Ectodermal cell (in vitro differentiated cells): ENCODE measurements at regions not wholly inside any gene's neighbourhood (a gene's known extent, or its start where the extent isn't known, plus 50 kb on each side); places are given as distances from the start of the nearest gene placed in this dataset.

Source experiments
- H3K27ac ChIP-seq: 2 replicates; pipeline ENCODE4 v1.7.0; 2013; ENCODE audit warnings: mild to moderate bottlenecking, low read depth, low read length; ENCODE audit not compliant: insufficient read depth, poor library complexity, severe bottlenecking
- H3K27me3 ChIP-seq: 2 replicates; pipeline ENCODE4 v1.7.0; 2013; ENCODE audit warnings: mild to moderate bottlenecking, low read length; ENCODE audit not compliant: insufficient read depth, control insufficient read depth, poor library complexity, severe bottlenecking
- H3K36me3 ChIP-seq: one replicate; pipeline ENCODE4 v1.7.0; 2013; ENCODE audit warnings: low read length; ENCODE audit not compliant: control insufficient read depth, insufficient read depth
- H3K4me1 ChIP-seq: one replicate; pipeline ENCODE4 v1.7.0; 2013; ENCODE audit warnings: low read length; ENCODE audit not compliant: control insufficient read depth, insufficient read depth
- H3K4me3 ChIP-seq: 2 replicates; pipeline ENCODE4 v1.7.0; 2013; ENCODE audit warnings: low read depth, low read length, control low read depth; ENCODE audit not compliant: insufficient read depth
- H3K9me3 ChIP-seq: 2 replicates; pipeline ENCODE4 v1.7.0; 2013; ENCODE audit warnings: mild to moderate bottlenecking, low read length, moderate library complexity; ENCODE audit not compliant: control insufficient read depth
- WGBS, 2 experiments: methylation state at CpG; one replicate each; pipeline ENCODE4 v1.1.7; 2013; ENCODE audit warnings: missing lambda C conversion rate in 2 of 2; 5-methylcytosine and 5-hydroxymethylcytosine counted together

DNA sequence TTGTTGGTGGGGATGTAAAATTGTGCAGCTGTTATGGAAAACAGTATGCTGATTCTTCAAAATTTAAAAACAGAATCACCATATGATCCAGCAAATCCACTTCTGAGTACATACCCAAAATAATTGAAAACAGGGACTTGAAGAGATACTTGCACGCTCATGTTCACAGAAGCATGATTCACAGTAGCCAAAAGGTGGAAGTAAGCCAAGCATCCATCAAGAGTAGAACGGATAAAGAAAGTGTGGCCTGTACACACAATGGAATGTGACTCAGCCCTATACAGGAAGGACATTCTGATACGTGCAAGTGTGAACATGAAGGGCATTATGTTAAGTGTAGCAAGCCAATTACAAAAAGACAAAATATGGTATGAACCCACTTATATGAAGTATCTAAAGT, 696.7 kb upstream of the CELF2 start:
- 92 to 95% methylated on average over 3 of the region's 3 CpGs for WGBS, 2 experiments
- H3K4me1 ChIP-seq, result no peaks in the 10 kb centered on the region

DNA sequence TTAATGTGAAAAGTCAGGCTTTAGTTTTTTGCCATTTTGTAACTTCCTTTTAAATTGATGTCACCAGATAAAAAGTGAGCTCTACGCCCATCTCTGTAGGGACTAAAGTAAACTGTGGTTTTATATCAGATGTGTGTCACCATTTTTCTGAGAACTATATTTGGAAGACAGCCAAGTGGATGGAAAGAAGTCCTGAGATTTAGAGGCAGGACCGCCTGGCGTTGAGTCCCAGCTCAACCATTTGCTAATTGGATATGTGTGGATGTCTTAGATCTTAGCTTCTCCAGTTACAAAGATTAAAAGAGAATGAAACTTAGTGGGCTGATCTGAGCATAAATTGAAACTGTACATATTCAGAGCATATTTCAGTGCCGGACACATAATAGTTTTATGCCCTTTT, 691.6 kb upstream of the CELF2 start:
- Histone ChIP-seq H3K27ac (no peak overlapping the region), H3K4me3 (no peak overlapping the region), H3K9me3 (no peaks in the 10 kb centered on the region), H3K4me1 (no peaks in the 10 kb centered on the region), H3K27me3 (no peaks in the 10 kb centered on the region), H3K36me3 (no peaks in the 10 kb centered on the region)
- 94 to 96% methylated on average over 4 of the region's 4 CpGs for WGBS, 2 experiments

More for the DNA sequence above, 696.7 kb upstream of the CELF2 start:
- Histone ChIP-seq H3K9me3 (no peaks in the 10 kb centered on the region), H3K4me3 (no peak overlapping the region), H3K27me3 (no peaks in the 10 kb centered on the region), H3K27ac (no peak overlapping the region), H3K36me3 (no peaks in the 10 kb centered on the region)

DNA sequence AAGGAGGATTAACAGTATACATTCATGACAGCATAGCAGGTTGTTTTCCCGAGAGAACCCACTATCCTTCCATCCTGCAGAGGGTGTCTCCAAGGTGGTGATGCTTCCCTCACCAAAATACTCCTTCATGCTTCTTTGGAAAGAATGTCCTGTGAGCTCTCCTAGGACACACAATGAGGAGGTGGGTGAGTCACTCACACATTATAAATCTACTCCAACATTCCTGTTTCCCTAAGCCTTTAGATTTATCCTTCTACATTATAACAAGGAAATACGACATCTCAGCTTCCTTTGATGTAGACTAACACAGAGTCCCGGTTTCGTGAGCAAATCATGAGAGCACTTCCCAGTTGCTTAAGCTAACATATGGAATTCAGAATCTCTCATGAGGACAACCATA, 689.7 kb upstream of the CELF2 start:
- Histone ChIP-seq H3K9me3 (no peaks in the 10 kb centered on the region), H3K27me3 (no peaks in the 10 kb centered on the region)
- WGBS, 2 experiments, result 93 to 94% methylated on average over 4 of the region's 4 CpGs

DNA sequence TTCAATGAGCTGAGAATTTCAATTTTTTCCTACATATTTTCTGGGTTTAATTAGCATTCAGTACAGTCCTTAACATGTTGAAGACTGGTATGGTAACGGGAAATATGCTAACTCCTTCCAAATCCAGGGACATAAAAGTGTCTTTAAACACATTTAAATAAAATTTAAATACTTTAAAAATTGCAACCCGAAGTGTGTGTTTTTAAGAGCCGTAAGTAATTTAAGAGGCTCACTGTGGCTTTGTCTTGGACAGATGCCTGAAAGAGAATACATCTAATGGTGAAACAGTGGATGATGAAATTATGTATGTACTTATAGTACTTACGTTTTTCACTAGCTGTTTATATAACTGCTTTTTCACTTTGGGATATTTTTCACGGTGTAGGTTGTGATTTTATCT, 687.3 kb upstream of the CELF2 start:
- Histone ChIP-seq H3K27me3 (no peaks in the 10 kb centered on the region), H3K9me3 (no peaks in the 10 kb centered on the region), H3K27ac (no peak overlapping the region), H3K4me1 (no peaks in the 10 kb centered on the region), H3K4me3 (no peak overlapping the region), H3K36me3 (no peaks in the 10 kb centered on the region)
- 92 to 98% methylated on average over 3 to 5 of the region's 5 CpGs for WGBS, 2 experiments

More for the DNA sequence above, 689.7 kb upstream of the CELF2 start:
- H3K27ac ChIP-seq, result no peak overlapping the region
- no peaks in the 10 kb centered on the region for H3K36me3 ChIP-seq
- no peak overlapping the region for H3K4me3 ChIP-seq
- H3K4me1 ChIP-seq, result no peaks in the 10 kb centered on the region

DNA sequence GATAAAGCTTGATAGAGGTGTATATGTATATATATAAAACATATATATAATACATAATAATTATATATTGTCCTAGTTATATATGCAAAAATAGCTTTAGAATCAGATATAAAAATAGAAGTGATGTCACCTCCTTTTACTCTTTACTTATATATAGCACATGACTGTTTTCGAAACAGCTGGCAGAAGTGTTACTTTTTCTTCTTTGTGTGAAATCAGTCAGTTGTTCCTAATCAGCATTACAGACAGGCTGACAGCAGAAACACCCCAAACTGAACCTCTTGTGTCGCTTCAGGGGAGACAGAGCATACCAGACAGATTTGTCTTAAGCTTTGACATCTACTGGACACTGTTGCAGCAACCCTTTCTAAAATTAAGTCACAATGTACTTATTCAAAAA, 684.9 kb upstream of the CELF2 start:
- Histone ChIP-seq H3K4me1 (no peaks in the 10 kb centered on the region), H3K36me3 (no peaks in the 10 kb centered on the region), H3K27ac (no peak overlapping the region), H3K4me3 (no peak overlapping the region), H3K27me3 (no peaks in the 10 kb centered on the region), H3K9me3 (no peaks in the 10 kb centered on the region)
- WGBS, 2 experiments, result 96 to 97% methylated on average over 2 of the region's 2 CpGs

DNA sequence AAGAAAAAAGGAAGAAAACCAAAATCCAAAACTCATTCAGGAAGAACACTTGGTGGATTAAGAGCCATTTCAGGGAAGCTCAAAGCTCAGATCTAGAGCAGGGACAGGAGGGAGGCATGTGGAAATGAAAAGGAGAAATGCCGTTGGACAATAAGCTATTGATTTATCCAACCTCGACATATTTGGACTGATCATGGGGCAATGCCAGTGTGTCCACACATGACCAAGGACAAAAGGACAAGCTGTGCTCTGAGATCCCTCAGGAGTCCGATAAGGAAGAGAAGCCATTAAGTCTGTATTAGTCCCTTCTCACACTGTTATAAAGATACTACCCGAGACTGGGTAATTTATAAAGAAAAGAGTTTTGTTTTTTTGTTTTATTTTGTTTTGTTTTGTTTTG, 684.0 kb upstream of the CELF2 start:
- Histone ChIP-seq H3K4me1 (no peaks in the 10 kb centered on the region), H3K36me3 (no peaks in the 10 kb centered on the region), H3K4me3 (no peak overlapping the region), H3K27me3 (no peaks in the 10 kb centered on the region), H3K9me3 (no peaks in the 10 kb centered on the region), H3K27ac (no peak overlapping the region)
- 94 to 95% methylated on average over 4 of the region's 4 CpGs for WGBS, 2 experiments

DNA sequence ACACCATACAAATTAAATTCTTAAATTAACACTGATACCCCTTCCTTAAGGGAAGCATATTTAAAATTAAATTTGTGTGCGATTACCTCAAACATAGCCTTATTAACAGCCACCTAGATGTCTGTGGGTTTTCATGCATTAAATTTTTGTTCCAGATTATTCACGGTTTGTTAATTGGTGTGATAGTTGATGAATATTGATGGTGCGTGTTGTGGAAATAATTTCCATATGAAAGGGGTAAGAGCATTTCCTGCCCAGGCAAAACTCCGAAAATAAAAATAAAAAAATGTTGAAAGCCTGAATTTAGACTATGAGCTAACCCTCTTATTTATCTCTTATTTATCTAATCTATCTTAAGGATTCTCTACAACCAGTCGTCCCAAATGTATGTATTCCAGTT, 679.3 kb upstream of the CELF2 start:
- no peaks in the 10 kb centered on the region for H3K4me1 ChIP-seq
- H3K9me3 ChIP-seq, result no peaks in the 10 kb centered on the region
- WGBS, 2 experiments, result 93 to 94% methylated on average over 3 to 5 of the region's 5 CpGs
- no peaks in the 10 kb centered on the region for H3K27me3 ChIP-seq
- H3K36me3 ChIP-seq, result no peaks in the 10 kb centered on the region
- no peak overlapping the region for H3K4me3 ChIP-seq
- H3K27ac ChIP-seq, result no peak overlapping the region

DNA sequence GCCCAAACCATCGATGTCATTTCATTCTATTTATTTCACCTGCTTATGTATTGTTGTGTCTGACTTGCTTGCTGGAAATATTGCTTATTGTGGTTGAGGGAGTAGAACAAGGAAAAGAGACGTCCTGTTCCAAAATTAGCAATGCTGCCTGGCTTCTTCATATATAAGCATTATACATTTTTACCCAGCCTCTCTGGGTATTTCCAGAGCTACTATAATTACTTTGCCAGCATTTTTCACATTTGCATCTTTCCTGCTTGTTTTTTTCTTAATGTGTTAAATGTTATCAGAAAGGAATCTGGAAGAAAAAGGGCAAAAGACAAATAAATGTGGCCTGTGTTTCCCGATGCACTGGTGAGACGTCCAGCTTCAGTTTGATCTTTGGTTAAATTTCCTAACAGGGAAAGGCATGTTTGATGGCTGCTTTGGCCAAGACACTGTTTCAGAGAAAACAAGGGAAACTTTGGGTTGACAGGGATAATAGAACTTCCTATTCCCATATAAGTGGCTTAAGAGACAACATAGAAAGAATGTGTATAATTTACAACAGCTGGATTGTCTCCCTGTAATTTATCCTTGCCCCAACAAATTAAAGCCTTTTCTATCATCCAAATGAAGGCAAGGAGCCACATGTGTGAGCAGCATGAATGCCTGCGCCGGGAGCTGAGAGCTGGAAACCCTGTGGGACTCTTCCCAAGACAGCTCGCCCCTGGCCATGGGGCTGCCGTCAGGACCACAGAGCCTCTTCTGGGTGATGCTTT, 671.1 kb upstream of the CELF2 start:
- Histone ChIP-seq H3K4me3 (no peak overlapping the region), H3K27ac (no peak overlapping the region), H3K36me3 (no peaks in the 10 kb centered on the region), H3K27me3 (no peaks in the 10 kb centered on the region), H3K4me1 (no peaks in the 10 kb centered on the region), H3K9me3 (no peaks in the 10 kb centered on the region)
- WGBS, 2 experiments, result 87 to 91% methylated on average over 7 to 8 of the region's 8 CpGs

DNA sequence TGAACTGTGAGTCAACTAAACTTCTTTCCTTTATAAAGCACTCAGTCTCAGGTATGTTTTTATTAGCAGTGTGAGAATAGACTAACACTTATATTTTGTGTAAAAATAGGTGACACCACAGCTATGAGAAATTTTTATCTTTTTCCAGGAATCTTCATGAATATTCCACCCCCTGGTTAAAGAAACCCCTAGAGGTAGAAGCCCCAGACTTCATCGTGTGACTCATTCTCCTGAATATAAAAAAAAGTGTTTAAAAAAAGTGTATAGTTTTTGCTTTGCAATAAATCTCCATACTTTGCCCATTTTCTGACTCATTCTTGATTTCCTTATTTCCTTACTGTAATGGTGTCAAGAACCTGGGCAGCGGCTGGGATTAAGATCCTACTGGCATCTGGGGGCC, 667.6 kb upstream of the CELF2 start:
- no peak overlapping the region for H3K4me3 ChIP-seq
- no peaks in the 10 kb centered on the region for H3K4me1 ChIP-seq
- WGBS, 2 experiments, result 91 to 93% methylated on average over 1 of the region's 2 CpGs

DNA sequence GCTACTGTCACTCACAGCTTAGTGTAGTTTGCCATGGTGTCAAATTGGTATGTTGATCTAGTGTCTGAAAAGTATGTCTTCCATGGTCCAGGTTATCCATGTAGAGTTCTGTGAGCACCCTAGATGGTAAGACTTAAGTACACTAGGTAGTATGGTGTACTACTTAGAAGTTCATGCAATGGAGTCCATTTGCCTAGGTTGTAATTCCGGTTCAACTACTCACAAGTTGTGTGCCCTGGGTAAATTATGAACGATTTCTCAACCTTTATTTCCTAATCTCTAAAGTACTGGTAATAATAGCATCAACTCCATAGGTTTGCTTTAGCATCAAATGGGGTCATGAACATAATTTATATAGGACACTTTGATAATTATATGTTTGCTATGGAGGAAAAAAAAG, 666.2 kb upstream of the CELF2 start:
- no peaks in the 10 kb centered on the region for H3K4me1 ChIP-seq
- no peaks in the 10 kb centered on the region for H3K27me3 ChIP-seq
- no peaks in the 10 kb centered on the region for H3K36me3 ChIP-seq
- WGBS, 2 experiments, result 94 to 100% methylated on average over 1 to 2 of the region's 2 CpGs
- no peak overlapping the region for H3K4me3 ChIP-seq
- H3K27ac ChIP-seq, result no peak overlapping the region
- no peaks in the 10 kb centered on the region for H3K9me3 ChIP-seq

More for the DNA sequence above, 667.6 kb upstream of the CELF2 start:
- H3K9me3 ChIP-seq, result no peaks in the 10 kb centered on the region
- H3K36me3 ChIP-seq, result no peaks in the 10 kb centered on the region
- H3K27me3 ChIP-seq, result no peaks in the 10 kb centered on the region
- H3K27ac ChIP-seq, result no peak overlapping the region
